Thymus (tissue), 11 donors: ENCODE measurements at regions not wholly inside any gene's neighbourhood (a gene's known extent, or its start where the extent isn't known, plus 50 kb on each side); places are given as distances from the start of the nearest gene placed in this dataset.
A peak's percentile ranks its signal among the peaks of the same experiment; 100 is the strongest.

Experiments used
- DNase-seq, 9 donors: peaks; one replicate each; pipeline ENCODE4 v3.0.0-alpha.2; 2013; ENCODE audit warnings: low spot score in 9 of 9, low read depth in 6 of 9, missing footprints in 1 of 9
- H3K27ac ChIP-seq, 2 donors: one replicate each; pipeline ENCODE4 v1.5.1; 2013; ENCODE audit warnings: control low read depth in 1 of 2, low read depth in 1 of 2, low read length in 1 of 2, mild to moderate bottlenecking in 1 of 2, moderate library complexity in 1 of 2
- H3K27me3 ChIP-seq, 2 donors: one replicate each; pipeline ENCODE4 v1.5.1; 2013; ENCODE audit warnings: low read length in 1 of 2; ENCODE audit not compliant: control insufficient read depth in 2 of 2, insufficient read depth in 1 of 2
- H3K36me3 ChIP-seq, 2 donors: one replicate each; pipeline ENCODE4 v1.5.1; 2013; ENCODE audit warnings: low read length in 1 of 2, mild to moderate bottlenecking in 1 of 2, moderate library complexity in 1 of 2; ENCODE audit not compliant: control insufficient read depth in 2 of 2, insufficient read depth in 2 of 2
- H3K4me1 ChIP-seq, 2 donors: one replicate each; pipeline ENCODE4 v1.5.1; 2013; ENCODE audit warnings: low read length in 2 of 2; ENCODE audit not compliant: control insufficient read depth in 2 of 2, insufficient read depth in 2 of 2
- H3K4me3 ChIP-seq, 2 donors: one replicate each; pipeline ENCODE4 v1.5.1; 2013; ENCODE audit warnings: low read length in 2 of 2, control low read depth in 1 of 2, mild to moderate bottlenecking in 1 of 2
- H3K9me3 ChIP-seq, 2 donors: one replicate each; pipeline ENCODE4 v1.5.1; 2013; ENCODE audit warnings: low read length in 1 of 2, mild to moderate bottlenecking in 1 of 2; ENCODE audit not compliant: control insufficient read depth in 2 of 2, insufficient read depth in 1 of 2
- WGBS: extraction: QIAGEN DNeasy Blood & Tissue Kit; methylation state at CpG from one replicate; pipeline ENCODE4 v1.1.7; 2013; 5-methylcytosine and 5-hydroxymethylcytosine counted together
- donor health status: healthy.

- H3K36me3 ChIP-seq: no peaks in the 10 kb centered on the region
These were observed 113.8 kb upstream of the THY1 start for GRCh38 chr11:119536801-119537200.

GRCh38 chr11:119533921-119534736 is 111.2 kb upstream of the THY1 start:
- H3K4me1 ChIP-seq: no peaks in the 10 kb centered on the region
- 33% methylated on average over 13 of the region's 13 CpGs for WGBS
- peak in 4 of 9 donors; percentile 10 to 36 (median 23) for DNase-seq

More at GRCh38 chr11:119536801-119537200, 113.8 kb upstream of the THY1 start:
- no peaks in the 10 kb centered on the region for H3K9me3 ChIP-seq
- no peak overlapping the region for H3K4me3 ChIP-seq
- no peak for DNase-seq
- 89% methylated on average over 6 of the region's 6 CpGs for WGBS
- peaks cover 0 to under 1% of the 10 kb centered on the region in 2 donors for H3K27me3 ChIP-seq
- no peaks in the 10 kb centered on the region for H3K4me1 ChIP-seq
- no peak overlapping the region for H3K27ac ChIP-seq

GRCh38 chr11:119533462-119533861 is 110.5 kb upstream of the THY1 start:
- H3K4me1 ChIP-seq: no peaks in the 10 kb centered on the region
- WGBS: 73% methylated on average over 10 of the region's 10 CpGs
- no peaks in the 10 kb centered on the region for H3K36me3 ChIP-seq
- DNase-seq: no peak
- no peak overlapping the region for H3K27ac ChIP-seq
- H3K9me3 ChIP-seq: no peaks in the 10 kb centered on the region
- H3K4me3 ChIP-seq: no peak overlapping the region
- H3K27me3 ChIP-seq: peaks cover 0 to 2% of the 10 kb centered on the region in 2 donors

More at GRCh38 chr11:119533921-119534736, 111.2 kb upstream of the THY1 start:
- Histone ChIP-seq H3K4me3 (no peak overlapping the region), H3K36me3 (no peaks in the 10 kb centered on the region), H3K27me3 (peaks cover 0 to 2% of the 10 kb centered on the region in 2 donors), H3K27ac (no peak overlapping the region), H3K9me3 (no peaks in the 10 kb centered on the region)

GRCh38 chr11:119532551-119532950 is 109.6 kb upstream of the THY1 start:
- H3K27ac ChIP-seq: no peak overlapping the region
- H3K4me3 ChIP-seq: no peak overlapping the region
- no peaks in the 10 kb centered on the region for H3K36me3 ChIP-seq
- H3K27me3 ChIP-seq: peaks cover 0 to 2% of the 10 kb centered on the region in 2 donors
- WGBS: 92% methylated on average over 2 of the region's 2 CpGs
- DNase-seq: no peak
- H3K9me3 ChIP-seq: no peaks in the 10 kb centered on the region
- no peaks in the 10 kb centered on the region for H3K4me1 ChIP-seq

GRCh38 chr11:119531623-119532022 is 108.7 kb upstream of the THY1 start:
- Histone ChIP-seq H3K27me3 (peaks cover 0 to 2% of the 10 kb centered on the region in 2 donors), H3K27ac (no peak overlapping the region), H3K36me3 (no peaks in the 10 kb centered on the region), H3K4me1 (no peaks in the 10 kb centered on the region), H3K9me3 (no peaks in the 10 kb centered on the region), H3K4me3 (no peak overlapping the region)
- no peak for DNase-seq
- whole genome bisulfite sequencing: 94% methylated on average over 8 of the region's 8 CpGs

- Histone ChIP-seq H3K36me3 (no peaks in the 10 kb centered on the region), H3K9me3 (no peaks in the 10 kb centered on the region), H3K4me3 (no peak overlapping the region), H3K27ac (no peak overlapping the region), H3K27me3 (peaks cover 0 to 2% of the 10 kb centered on the region in 2 donors), H3K4me1 (no peaks in the 10 kb centered on the region)
- 88% methylated on average over 3 of the region's 3 CpGs for WGBS
- no peak for DNase-seq
These were observed 108.1 kb upstream of the THY1 start for GRCh38 chr11:119531056-119531455.

GRCh38 chr11:119530509-119530908 is 107.5 kb upstream of the THY1 start:
- Histone ChIP-seq H3K4me3 (no peak overlapping the region), H3K27me3 (peaks cover 0 to 2% of the 10 kb centered on the region in 2 donors), H3K4me1 (no peaks in the 10 kb centered on the region), H3K9me3 (no peaks in the 10 kb centered on the region), H3K36me3 (no peaks in the 10 kb centered on the region), H3K27ac (no peak overlapping the region)
- no peak for DNase-seq
- 95% methylated on average over 6 of the region's 6 CpGs for WGBS

- Histone ChIP-seq H3K4me3 (no peak overlapping the region), H3K4me1 (no peaks in the 10 kb centered on the region), H3K36me3 (no peaks in the 10 kb centered on the region), H3K27me3 (peaks cover 0 to 2% of the 10 kb centered on the region in 2 donors), H3K27ac (no peak overlapping the region), H3K9me3 (no peaks in the 10 kb centered on the region)
- no peak for DNase-seq
- 58% methylated on average over 4 of the region's 4 CpGs for WGBS
These were observed 107.0 kb upstream of the THY1 start for GRCh38 chr11:119529936-119530335.

- no peaks in the 10 kb centered on the region for H3K9me3 ChIP-seq
- H3K27ac ChIP-seq: no peak overlapping the region
- no peaks in the 10 kb centered on the region for H3K4me1 ChIP-seq
- DNase-seq: no peak
- no peaks in the 10 kb centered on the region for H3K36me3 ChIP-seq
- WGBS: 95% methylated on average over 11 of the region's 11 CpGs
- no peak overlapping the region for H3K4me3 ChIP-seq
- peaks cover 0 to 2% of the 10 kb centered on the region in 2 donors for H3K27me3 ChIP-seq
These were observed 106.3 kb upstream of the THY1 start for GRCh38 chr11:119529063-119529845.
